ENCODE measurements at regions not wholly inside any gene's neighbourhood (a gene's known extent, or its start where the extent isn't known, plus 50 kb on each side); places are given as distances from the start of the nearest gene placed in this dataset.
A peak's percentile ranks its signal among the peaks of the same experiment; 100 is the strongest.

GRCh38 chr10:29900865-29901264, 158.5 kb downstream of the JCAD start:
- no peaks in the 10 kb centered on the region for H3K27me3 ChIP-seq
- intact Hi-C loops (cut with DNase I; ENCODE audit: low total_unique reads), result no loop called here
- no peaks in the 10 kb centered on the region for H3K36me3 ChIP-seq
- H3K27ac ChIP-seq, result no peak overlapping the region
- no peaks in the 10 kb centered on the region for H3K9me3 ChIP-seq
- H3K4me3 ChIP-seq, result no peak overlapping the region
- no peak for DNase-seq
- H3K4me1 ChIP-seq, result no peaks in the 10 kb centered on the region
- TF ChIP-seq, protein P1, sequence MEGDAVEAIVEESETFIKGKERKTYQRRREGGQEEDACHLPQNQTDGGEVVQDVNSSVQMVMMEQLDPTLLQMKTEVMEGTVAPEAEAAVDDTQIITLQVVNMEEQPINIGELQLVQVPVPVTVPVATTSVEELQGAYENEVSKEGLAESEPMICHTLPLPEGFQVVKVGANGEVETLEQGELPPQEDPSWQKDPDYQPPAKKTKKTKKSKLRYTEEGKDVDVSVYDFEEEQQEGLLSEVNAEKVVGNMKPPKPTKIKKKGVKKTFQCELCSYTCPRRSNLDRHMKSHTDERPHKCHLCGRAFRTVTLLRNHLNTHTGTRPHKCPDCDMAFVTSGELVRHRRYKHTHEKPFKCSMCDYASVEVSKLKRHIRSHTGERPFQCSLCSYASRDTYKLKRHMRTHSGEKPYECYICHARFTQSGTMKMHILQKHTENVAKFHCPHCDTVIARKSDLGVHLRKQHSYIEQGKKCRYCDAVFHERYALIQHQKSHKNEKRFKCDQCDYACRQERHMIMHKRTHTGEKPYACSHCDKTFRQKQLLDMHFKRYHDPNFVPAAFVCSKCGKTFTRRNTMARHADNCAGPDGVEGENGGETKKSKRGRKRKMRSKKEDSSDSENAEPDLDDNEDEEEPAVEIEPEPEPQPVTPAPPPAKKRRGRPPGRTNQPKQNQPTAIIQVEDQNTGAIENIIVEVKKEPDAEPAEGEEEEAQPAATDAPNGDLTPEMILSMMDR (IDR thresholded peaks at IDR 0.05), result no peak
- TF ChIP-seq POLR2AphosphoS5 (IDR thresholded peaks at IDR 0.05), result no peak
- TF ChIP-seq POLR2A (IDR thresholded peaks at IDR 0.05), result no peak
- TF ChIP-seq EP300 (IDR thresholded peaks at IDR 0.05; ENCODE audit: low read depth), result no peak
- in situ Hi-C loops (cut with MboI; ENCODE audit: low pct_ligation_motif_present in 1 of 4, low pct_unique_long_range_greater_than_20kb in 1 of 4, low sequenced_read_pairs in 3 of 4), result no loop called here
- 59 to 69% methylated on average over 2 of the region's 2 CpGs for WGBS, 2 donors (ENCODE audit: low coverage in 1 of 2)

GRCh38 chr10:29897999-29898716, 161.2 kb downstream of the JCAD start:
- no peaks in the 10 kb centered on the region for H3K27me3 ChIP-seq
- H3K4me3 ChIP-seq, result no peak overlapping the region
- 83 to 84% methylated on average over 3 to 6 of the region's 6 CpGs for WGBS, 2 donors (ENCODE audit: low coverage in 1 of 2)
- DNase-seq, result no peak
- H3K9me3 ChIP-seq, result no peaks in the 10 kb centered on the region
- intact Hi-C loops (cut with DNase I; ENCODE audit: low total_unique reads), result no loop called here
- in situ Hi-C loops (cut with MboI; ENCODE audit: low pct_ligation_motif_present in 1 of 4, low pct_unique_long_range_greater_than_20kb in 1 of 4, low sequenced_read_pairs in 3 of 4), result no loop called here
- no peaks in the 10 kb centered on the region for H3K4me1 ChIP-seq
- no peak for TF ChIP-seq EP300 (IDR thresholded peaks at IDR 0.05; ENCODE audit: low read depth)
- TF ChIP-seq, protein P1 (IDR thresholded peaks at IDR 0.05), result no peak
- H3K27ac ChIP-seq, result no peak overlapping the region
- H3K36me3 ChIP-seq, result no peaks in the 10 kb centered on the region

- 20 to 63% methylated on average over 1 to 3 of the region's 3 CpGs for WGBS, 2 donors (ENCODE audit: low coverage in 1 of 2)
- H3K4me1 ChIP-seq, result no peaks in the 10 kb centered on the region
- no peaks in the 10 kb centered on the region for H3K27me3 ChIP-seq
- DNase-seq, result no peak
- intact Hi-C loops (cut with DNase I; ENCODE audit: low total_unique reads) (no loop called here), in situ Hi-C loops (cut with MboI; ENCODE audit: low pct_ligation_motif_present in 1 of 4, low pct_unique_long_range_greater_than_20kb in 1 of 4, low sequenced_read_pairs in 3 of 4) (no loop called here)
- no peak overlapping the region for H3K4me3 ChIP-seq
- no peak overlapping the region for H3K27ac ChIP-seq
- no peaks in the 10 kb centered on the region for H3K9me3 ChIP-seq
- no peaks in the 10 kb centered on the region for H3K36me3 ChIP-seq
- TF ChIP-seq POLR2AphosphoS5 (IDR thresholded peaks at IDR 0.05), result no peak
- TF ChIP-seq, protein P1 (IDR thresholded peaks at IDR 0.05), result no peak
- TF ChIP-seq POLR2A (IDR thresholded peaks at IDR 0.05), result no peak
- no peak for TF ChIP-seq EP300 (IDR thresholded peaks at IDR 0.05; ENCODE audit: low read depth)
These were observed 162.0 kb downstream of the JCAD start for GRCh38 chr10:29897430-29897829.

DNA sequence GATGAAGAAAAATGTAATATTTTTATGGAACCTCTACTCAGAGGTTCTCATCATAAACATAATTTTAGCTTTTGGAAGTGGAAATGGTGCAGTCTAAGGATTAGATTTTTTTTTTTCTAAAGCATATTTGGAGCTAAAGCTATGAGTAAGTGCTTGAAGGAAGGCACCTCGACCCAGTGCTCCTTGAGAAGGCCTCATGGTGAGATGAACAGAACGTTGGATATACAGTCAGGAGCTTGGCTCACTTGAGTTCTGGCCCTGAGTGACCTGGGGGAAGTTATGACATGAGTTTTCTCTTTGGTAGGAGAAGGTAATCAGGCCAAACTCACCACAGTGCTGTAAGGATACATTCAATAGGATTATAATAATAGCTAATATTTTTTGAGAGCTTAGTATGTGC, 163.3 kb downstream of the JCAD start:
- in situ Hi-C loops (cut with MboI; ENCODE audit: low pct_ligation_motif_present in 1 of 4, low pct_unique_long_range_greater_than_20kb in 1 of 4, low sequenced_read_pairs in 3 of 4) (no loop called here), intact Hi-C loops (cut with DNase I; ENCODE audit: low total_unique reads) (no loop called here)
- H3K4me3 ChIP-seq, result no peak overlapping the region
- H3K27ac ChIP-seq, result peak overlapping the region in 3 of 4 donors; percentile 27 to 33 (median 31)
- no peaks in the 10 kb centered on the region for H3K27me3 ChIP-seq
- H3K36me3 ChIP-seq, result no peaks in the 10 kb centered on the region
- DNase-seq, result no peak
- no peaks in the 10 kb centered on the region for H3K9me3 ChIP-seq
- no peaks in the 10 kb centered on the region for H3K4me1 ChIP-seq
- TF ChIP-seq, protein P1 (IDR thresholded peaks at IDR 0.05), result no peak
- no peak for TF ChIP-seq EP300 (IDR thresholded peaks at IDR 0.05; ENCODE audit: low read depth)
- TF ChIP-seq POLR2AphosphoS5 (IDR thresholded peaks at IDR 0.05), result no peak
- no peak for TF ChIP-seq POLR2A (IDR thresholded peaks at IDR 0.05)
- WGBS, 2 donors (ENCODE audit: low coverage in 1 of 2), result 10 to 16% methylated on average over 2 of the region's 2 CpGs
